ENCODE measurements at regions not wholly inside any gene's neighbourhood (a gene's known extent, or its start where the extent isn't known, plus 50 kb on each side); places are given as distances from the start of the nearest gene placed in this dataset.

GRCh38 chr15:39438260-39438659, 142.6 kb upstream of the THBS1 start:
- DNase-seq (ENCODE audit: low read depth), result no peak
- Histone ChIP-seq H3K27me3 (ENCODE audit: control insufficient read depth, insufficient read depth, low read length) (no peaks in the 10 kb centered on the region), H3K36me3 (ENCODE audit: control insufficient read depth, insufficient read depth, low read length) (no peaks in the 10 kb centered on the region), H3K4me3 (ENCODE audit: low read depth, low read length) (no peak overlapping the region)
- TF ChIP-seq CTCF (IDR thresholded peaks at IDR 0.05; ENCODE audit: insufficient read depth, low read length, poor library complexity, severe bottlenecking), result no peak

- Histone ChIP-seq H3K36me3 (ENCODE audit: control insufficient read depth, insufficient read depth, low read length) (no peaks in the 10 kb centered on the region), H3K4me3 (ENCODE audit: low read depth, low read length) (no peak overlapping the region), H3K27me3 (ENCODE audit: control insufficient read depth, insufficient read depth, low read length) (no peaks in the 10 kb centered on the region)
- no peak for DNase-seq (ENCODE audit: low read depth)
- TF ChIP-seq CTCF (IDR thresholded peaks at IDR 0.05; ENCODE audit: insufficient read depth, low read length, poor library complexity, severe bottlenecking), result peak; percentile 14
Measured at GRCh38 chr15:39438799-39439592, 141.9 kb upstream of the THBS1 start.

GRCh38 chr15:39442898-39443297, 138.0 kb upstream of the THBS1 start:
- no peaks in the 10 kb centered on the region for H3K36me3 ChIP-seq (ENCODE audit: control insufficient read depth, insufficient read depth, low read length)
- H3K27me3 ChIP-seq (ENCODE audit: control insufficient read depth, insufficient read depth, low read length), result no peaks in the 10 kb centered on the region
- TF ChIP-seq CTCF (IDR thresholded peaks at IDR 0.05; ENCODE audit: insufficient read depth, low read length, poor library complexity, severe bottlenecking), result no peak
- H3K4me3 ChIP-seq (ENCODE audit: low read depth, low read length), result no peak overlapping the region
- no peak for DNase-seq (ENCODE audit: low read depth)

- H3K4me3 ChIP-seq (ENCODE audit: low read depth, low read length), result no peak overlapping the region
- DNase-seq (ENCODE audit: low read depth), result no peak
- no peak for TF ChIP-seq CTCF (IDR thresholded peaks at IDR 0.05; ENCODE audit: insufficient read depth, low read length, poor library complexity, severe bottlenecking)
- H3K36me3 ChIP-seq (ENCODE audit: control insufficient read depth, insufficient read depth, low read length), result no peaks in the 10 kb centered on the region
- H3K27me3 ChIP-seq (ENCODE audit: control insufficient read depth, insufficient read depth, low read length), result no peaks in the 10 kb centered on the region
Measured at GRCh38 chr15:39443659-39444219, 137.1 kb upstream of the THBS1 start.

- DNase-seq (ENCODE audit: low read depth), result no peak
- H3K4me3 ChIP-seq (ENCODE audit: low read depth, low read length), result no peak overlapping the region
- H3K27me3 ChIP-seq (ENCODE audit: control insufficient read depth, insufficient read depth, low read length), result no peaks in the 10 kb centered on the region
- TF ChIP-seq CTCF (IDR thresholded peaks at IDR 0.05; ENCODE audit: insufficient read depth, low read length, poor library complexity, severe bottlenecking), result no peak
- H3K36me3 ChIP-seq (ENCODE audit: control insufficient read depth, insufficient read depth, low read length), result no peaks in the 10 kb centered on the region
Measured at GRCh38 chr15:39444735-39445470, 136.0 kb upstream of the THBS1 start.

All from kidney epithelial cell (primary cell).